ENCODE measurements at regions not wholly inside any gene's neighbourhood (a gene's known extent, or its start where the extent isn't known, plus 50 kb on each side); places are given as distances from the start of the nearest gene placed in this dataset.
"Not testable (repeated sequence)": the region's sequence is repeated elsewhere in the genome, so short reads cannot be mapped to it uniquely, and the experiment has no call there.

- no peak for DNase-seq
Observed at GRCh38 chr3:153373606-153374005, 211.6 kb downstream of the RAP2B start.

GRCh38 chr3:153378366-153378765 lies 216.3 kb downstream of the RAP2B start:
- DNase-seq = not testable (repeated sequence)

GRCh38 chr3:153379516-153379915 lies 217.5 kb downstream of the RAP2B start:
- DNase-seq = no peak

- peak in 2 of 6 experiments; percentile 4 to 13 for DNase-seq
Observed at GRCh38 chr3:153385343-153385742, 223.3 kb downstream of the RAP2B start.

GRCh38 chr3:153392363-153392762 lies 230.3 kb downstream of the RAP2B start:
- DNase-seq = no peak

GRCh38 chr3:153394017-153394416 lies 232.0 kb downstream of the RAP2B start:
- no peak for DNase-seq

GRCh38 chr3:153396581-153396980 lies 234.6 kb downstream of the RAP2B start:
- DNase-seq = no peak

- no peak for DNase-seq
Observed at GRCh38 chr3:153397794-153398193, 235.8 kb downstream of the RAP2B start.

GRCh38 chr3:153399636-153400035 lies 237.6 kb downstream of the RAP2B start:
- DNase-seq = no peak

GRCh38 chr3:153400641-153401040 lies 238.6 kb downstream of the RAP2B start:
- DNase-seq = no peak

GRCh38 chr3:153404157-153404556 lies 242.1 kb downstream of the RAP2B start:
- DNase-seq = no peak

GRCh38 chr3:153405320-153405719 lies 243.3 kb downstream of the RAP2B start:
- not testable (repeated sequence) for DNase-seq

- DNase-seq = no peak
Observed at GRCh38 chr3:153410517-153410916, 248.5 kb downstream of the RAP2B start.

GRCh38 chr3:153414982-153415381 lies 253.0 kb downstream of the RAP2B start:
- no peak for DNase-seq

- DNase-seq = no peak
Observed at GRCh38 chr3:153422314-153422713, 260.3 kb downstream of the RAP2B start.

GRCh38 chr3:153423820-153424219 lies 261.8 kb downstream of the RAP2B start:
- not testable (repeated sequence) for DNase-seq

GRCh38 chr3:153426344-153426743 lies 264.3 kb downstream of the RAP2B start:
- DNase-seq = no peak

GRCh38 chr3:153426803-153427202 lies 264.8 kb downstream of the RAP2B start:
- no peak for DNase-seq

- DNase-seq = no peak
Observed at GRCh38 chr3:153429821-153430220, 267.8 kb downstream of the RAP2B start.

GRCh38 chr3:153431076-153431475 lies 269.1 kb downstream of the RAP2B start:
- DNase-seq = no peak

- DNase-seq = no peak
Observed at GRCh38 chr3:153437666-153438065, 275.6 kb downstream of the RAP2B start.

GRCh38 chr3:153438271-153438670 lies 276.2 kb downstream of the RAP2B start:
- DNase-seq = no peak

GRCh38 chr3:153439780-153440179 lies 277.8 kb downstream of the RAP2B start:
- DNase-seq = no peak

- DNase-seq = no peak
Observed at GRCh38 chr3:153440311-153440710, 278.3 kb downstream of the RAP2B start.

GRCh38 chr3:153442386-153442785 lies 280.4 kb downstream of the RAP2B start:
- DNase-seq = no peak

Measured in stimulated activated naive CD4-positive, alpha-beta T cell (primary cell).